SK-N-SH treated with all-trans-retinoic acid at 6 μM for 48 hours (cell line): ENCODE measurements at regions not wholly inside any gene's neighbourhood (a gene's known extent, or its start where the extent isn't known, plus 50 kb on each side); places are given as distances from the start of the nearest gene placed in this dataset.

Experiments used
- ATAC-seq: fragments of 200-7000 bp; cut with Tn5 transposase; 3 replicates; pipeline ENCODE4 v1.9.1; 2020; ENCODE audit warnings: mild to moderate bottlenecking, moderate library complexity
- ARNTL ChIP-seq: fragments of 450-650 bp; formaldehyde crosslinking; IDR thresholded peaks from 2 replicates; pipeline ENCODE4 v1.5.0; 2020; ENCODE audit warnings: low read depth, mild to moderate bottlenecking, moderate library complexity, borderline replicate concordance
- BACH2 ChIP-seq: fragments of 250-450 bp; sonication (Bioruptor Pico); IDR thresholded peaks from 2 replicates; pipeline ENCODE4 v1.9.0; 2021; ENCODE audit warnings: mild to moderate bottlenecking, borderline replicate concordance
- CSDC2 ChIP-seq: fragments of 250-450 bp; sonication (Bioruptor Pico); IDR thresholded peaks from 2 replicates; pipeline ENCODE4 v1.5.0; 2020; ENCODE audit warnings: mild to moderate bottlenecking, moderate library complexity
- ESRRG ChIP-seq: fragments of 250-450 bp; sonication (Bioruptor Pico); IDR thresholded peaks from 2 replicates; pipeline ENCODE4 v1.6.1; 2021; ENCODE audit warnings: mild to moderate bottlenecking
- GLIS3 ChIP-seq: fragments of 250-450 bp; sonication (Bioruptor Pico); IDR thresholded peaks from 2 replicates; pipeline ENCODE4 v1.5.0; 2020; ENCODE audit warnings: mild to moderate bottlenecking, moderate library complexity
- OSR1 ChIP-seq: fragments of 250-450 bp; sonication (Bioruptor Pico); IDR thresholded peaks from 2 replicates; pipeline ENCODE4 v1.8.0; 2022; ENCODE audit warnings: moderate library complexity, mild to moderate bottlenecking, inconsistent platforms
- PPARA ChIP-seq: fragments of 250-450 bp; sonication (Bioruptor Pico); IDR thresholded peaks from 2 replicates; pipeline ENCODE4 v1.5.0; 2020; ENCODE audit warnings: mild to moderate bottlenecking, borderline replicate concordance
- RARB ChIP-seq: fragments of 250-450 bp; sonication (Bioruptor Pico); IDR thresholded peaks from 2 replicates; pipeline ENCODE4 v1.8.0; 2021; ENCODE audit warnings: mild to moderate bottlenecking, moderate library complexity
- SNAI2 ChIP-seq: fragments of 250-450 bp; sonication (Bioruptor Pico); IDR thresholded peaks from 2 replicates; pipeline ENCODE4 v1.5.0; 2020; ENCODE audit warnings: mild to moderate bottlenecking, moderate library complexity
- TCF4 ChIP-seq: fragments of 250-450 bp; sonication (Bioruptor Pico); IDR thresholded peaks from 2 replicates; pipeline ENCODE4 v1.8.0; 2021; ENCODE audit warnings: mild to moderate bottlenecking, moderate library complexity, borderline replicate concordance
- TOX ChIP-seq: fragments of 250-450 bp; sonication (Bioruptor Pico); IDR thresholded peaks from 2 replicates; pipeline ENCODE4 v1.8.0; 2021; ENCODE audit warnings: mild to moderate bottlenecking, moderate library complexity, borderline replicate concordance
- ZC3H10 ChIP-seq: fragments of 250-450 bp; sonication (Bioruptor Pico); IDR thresholded peaks from 2 replicates; pipeline ENCODE4 v1.5.1; 2021; ENCODE audit warnings: mild to moderate bottlenecking, moderate library complexity
- ZFP3 ChIP-seq: fragments of 250-450 bp; sonication (Bioruptor Pico); IDR thresholded peaks from 2 replicates; pipeline ENCODE4 v1.5.0; 2020; ENCODE audit warnings: mild to moderate bottlenecking, moderate library complexity
- ZFP30 ChIP-seq: fragments of 450-650 bp; formaldehyde crosslinking; IDR thresholded peaks from 2 replicates; pipeline ENCODE4 v1.5.0; 2022; ENCODE audit warnings: mild to moderate bottlenecking, moderate library complexity
- ZNF565 ChIP-seq: fragments of 450-650 bp; formaldehyde crosslinking; conservative IDR thresholded peaks from 2 replicates; pipeline ENCODE4 v1.5.0; 2020; ENCODE audit warnings: low read depth, mild to moderate bottlenecking, moderate library complexity
- ZNF70 ChIP-seq: fragments of 450-650 bp; formaldehyde crosslinking; IDR thresholded peaks from 2 replicates; pipeline ENCODE4 v1.5.0; 2020; ENCODE audit warnings: mild to moderate bottlenecking, moderate library complexity
- ZNF8 ChIP-seq: fragments of 450-650 bp; formaldehyde crosslinking; IDR thresholded peaks from 2 replicates; pipeline ENCODE4 v1.5.0; 2020; ENCODE audit warnings: mild to moderate bottlenecking, moderate library complexity
- TF ChIP-seq, protein P1 (sequence below): fragments of 250-450 bp; sonication (Bioruptor Pico); IDR thresholded peaks from 2 replicates; pipeline ENCODE4 v1.8.0; 2021; ENCODE audit warnings: low read depth, mild to moderate bottlenecking, moderate library complexity, borderline replicate concordance
- TF ChIP-seq, protein P2 (sequence below): fragments of 250-450 bp; sonication (Bioruptor Pico); IDR thresholded peaks from 2 replicates; pipeline ENCODE4 v1.5.1; 2020; ENCODE audit warnings: low read depth, mild to moderate bottlenecking, moderate library complexity
- TF ChIP-seq, protein P3 (sequence below): fragments of 250-450 bp; sonication (Bioruptor Pico); IDR thresholded peaks from 2 replicates; pipeline ENCODE4 v1.8.0; 2020; ENCODE audit warnings: mild to moderate bottlenecking, moderate library complexity, borderline replicate concordance
- TF ChIP-seq, protein P4 (sequence below): fragments of 250-450 bp; sonication (Bioruptor Pico); IDR thresholded peaks from 2 replicates; pipeline ENCODE4 v1.5.1; 2021; ENCODE audit warnings: mild to moderate bottlenecking, moderate library complexity

DNA sequence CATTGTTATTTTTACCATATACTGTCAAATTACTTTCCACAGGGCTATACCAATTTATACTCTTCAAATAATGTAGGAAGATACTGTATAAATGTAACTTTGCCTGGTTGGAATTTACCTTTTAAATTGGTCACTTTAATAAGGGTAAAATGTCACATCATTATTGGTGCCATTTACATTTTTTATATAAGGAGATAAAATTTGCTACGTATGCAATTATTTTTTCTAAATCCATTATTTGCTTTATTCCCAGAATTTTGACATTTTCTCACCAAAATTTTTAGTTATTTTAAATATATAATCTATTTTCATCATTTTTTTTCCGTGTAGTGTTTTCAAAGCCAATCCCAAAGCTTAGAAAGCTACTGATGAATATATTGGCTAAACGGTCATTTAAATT lies 664.7 kb downstream of the KCNJ2 start (continued):
- TF ChIP-seq, protein P1, sequence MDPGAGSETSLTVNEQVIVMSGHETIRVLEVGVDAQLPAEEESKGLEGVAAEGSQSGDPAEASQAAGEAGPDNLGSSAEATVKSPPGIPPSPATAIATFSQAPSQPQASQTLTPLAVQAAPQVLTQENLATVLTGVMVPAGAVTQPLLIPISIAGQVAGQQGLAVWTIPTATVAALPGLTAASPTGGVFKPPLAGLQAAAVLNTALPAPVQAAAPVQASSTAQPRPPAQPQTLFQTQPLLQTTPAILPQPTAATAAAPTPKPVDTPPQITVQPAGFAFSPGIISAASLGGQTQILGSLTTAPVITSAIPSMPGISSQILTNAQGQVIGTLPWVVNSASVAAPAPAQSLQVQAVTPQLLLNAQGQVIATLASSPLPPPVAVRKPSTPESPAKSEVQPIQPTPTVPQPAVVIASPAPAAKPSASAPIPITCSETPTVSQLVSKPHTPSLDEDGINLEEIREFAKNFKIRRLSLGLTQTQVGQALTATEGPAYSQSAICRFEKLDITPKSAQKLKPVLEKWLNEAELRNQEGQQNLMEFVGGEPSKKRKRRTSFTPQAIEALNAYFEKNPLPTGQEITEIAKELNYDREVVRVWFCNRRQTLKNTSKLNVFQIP (CRISPR knock-in tag): no peak
- TF ChIP-seq CSDC2 (CRISPR knock-in tag) (no peak), TCF4 (no peak), PPARA (CRISPR knock-in tag) (no peak), ZFP3 (no peak), TOX (no peak)

DNA sequence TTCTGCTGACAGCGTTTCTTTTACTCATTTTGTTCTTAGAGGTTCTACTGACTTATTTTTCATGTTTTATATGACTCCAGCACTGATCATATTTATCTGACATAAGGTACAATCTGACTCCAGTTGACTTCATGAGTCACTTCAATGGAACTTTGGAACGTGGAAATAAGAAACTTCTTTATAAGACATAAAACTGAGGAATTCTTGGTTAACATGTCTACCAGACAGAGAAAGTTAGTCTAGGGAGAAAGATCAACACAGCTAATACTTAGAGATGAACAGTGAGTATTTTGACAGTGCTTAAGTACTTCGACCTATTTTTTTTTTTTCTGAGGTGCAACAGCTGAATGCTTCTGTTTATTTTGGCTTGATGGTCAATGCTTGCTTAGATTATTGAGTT lies 679.5 kb downstream of the KCNJ2 start:
- peak; percentile 88 for ATAC-seq
- peak; percentile 24; the same call in 1 of the 2 replicates for TF ChIP-seq TOX
- no peak for TF ChIP-seq TCF4
- TF ChIP-seq ESRRG (CRISPR knock-in tag): no peak
- TF ChIP-seq GLIS3 (CRISPR knock-in tag): no peak
- TF ChIP-seq, all 23 proteins: peak for 1

DNA sequence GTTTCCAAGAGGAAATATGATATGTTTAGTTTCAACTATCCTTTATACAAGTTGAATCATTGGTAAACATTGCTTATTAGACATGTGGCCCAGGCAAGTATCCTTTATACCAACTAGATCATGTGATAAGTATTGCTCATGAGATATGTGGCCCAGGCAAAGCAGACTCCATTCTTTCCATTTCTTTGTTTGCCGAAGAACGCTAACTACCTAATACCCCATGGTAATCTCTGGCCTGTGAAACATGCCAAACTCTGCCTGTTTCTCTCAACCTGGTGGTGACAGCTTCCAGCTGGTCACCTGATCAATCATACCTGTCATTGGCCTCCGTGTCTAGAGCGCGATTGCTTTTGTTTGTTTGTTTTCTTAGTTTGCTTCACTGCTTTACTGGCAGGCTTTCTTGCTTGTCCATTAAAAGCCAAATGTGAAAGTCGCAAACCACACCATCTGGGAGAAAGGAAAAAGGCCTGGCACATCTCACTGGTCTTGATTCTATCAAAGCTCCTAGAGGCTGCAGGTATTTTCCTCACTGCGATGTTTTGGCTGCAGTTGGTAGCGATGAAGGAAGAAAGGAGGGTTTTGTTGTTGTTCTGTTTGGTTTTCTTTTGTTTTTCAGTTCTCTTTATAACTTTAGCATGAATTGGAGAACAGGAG lies 686.2 kb downstream of the KCNJ2 start:
- TF ChIP-seq ZFP30: no peak
- TF ChIP-seq, protein P2, sequence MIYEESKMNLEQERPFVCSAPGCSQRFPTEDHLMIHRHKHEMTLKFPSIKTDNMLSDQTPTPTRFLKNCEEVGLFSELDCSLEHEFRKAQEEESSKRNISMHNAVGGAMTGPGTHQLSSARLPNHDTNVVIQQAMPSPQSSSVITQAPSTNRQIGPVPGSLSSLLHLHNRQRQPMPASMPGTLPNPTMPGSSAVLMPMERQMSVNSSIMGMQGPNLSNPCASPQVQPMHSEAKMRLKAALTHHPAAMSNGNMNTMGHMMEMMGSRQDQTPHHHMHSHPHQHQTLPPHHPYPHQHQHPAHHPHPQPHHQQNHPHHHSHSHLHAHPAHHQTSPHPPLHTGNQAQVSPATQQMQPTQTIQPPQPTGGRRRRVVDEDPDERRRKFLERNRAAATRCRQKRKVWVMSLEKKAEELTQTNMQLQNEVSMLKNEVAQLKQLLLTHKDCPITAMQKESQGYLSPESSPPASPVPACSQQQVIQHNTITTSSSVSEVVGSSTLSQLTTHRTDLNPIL (CRISPR knock-in tag): no peak
- TF ChIP-seq TCF4: no peak
- peak; percentile 54; the same call in 1 of the 2 replicates for TF ChIP-seq TOX
- peak; percentile 62 for ATAC-seq

DNA sequence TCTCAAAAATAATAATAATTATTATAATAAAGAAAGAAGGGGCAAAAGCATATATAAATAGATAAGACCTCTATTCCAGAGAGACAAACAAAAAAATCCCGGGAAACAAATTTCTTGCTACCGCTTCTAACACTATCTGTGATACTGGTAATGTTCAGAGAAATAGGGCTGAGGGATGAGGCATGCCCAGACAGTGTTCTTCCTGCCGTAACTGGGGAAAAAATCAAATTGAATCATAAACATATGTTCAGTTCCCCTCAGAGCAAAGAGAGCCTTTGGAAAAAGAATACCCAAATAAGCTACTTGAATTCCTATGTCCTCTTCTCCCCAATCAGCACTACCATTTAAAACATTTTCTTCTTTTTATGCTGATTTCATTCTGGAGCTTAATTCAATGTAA lies 688.0 kb downstream of the KCNJ2 start:
- TF ChIP-seq, protein P1 (CRISPR knock-in tag): no peak
- TF ChIP-seq ESRRG (CRISPR knock-in tag): no peak
- no peak for TF ChIP-seq ZNF8
- no peak for TF ChIP-seq TOX
- TF ChIP-seq BACH2 (CRISPR knock-in tag): no peak
- no peak for TF ChIP-seq GLIS3 (CRISPR knock-in tag)
- TF ChIP-seq, all 23 proteins: peak for 0
- no peak for ATAC-seq

DNA sequence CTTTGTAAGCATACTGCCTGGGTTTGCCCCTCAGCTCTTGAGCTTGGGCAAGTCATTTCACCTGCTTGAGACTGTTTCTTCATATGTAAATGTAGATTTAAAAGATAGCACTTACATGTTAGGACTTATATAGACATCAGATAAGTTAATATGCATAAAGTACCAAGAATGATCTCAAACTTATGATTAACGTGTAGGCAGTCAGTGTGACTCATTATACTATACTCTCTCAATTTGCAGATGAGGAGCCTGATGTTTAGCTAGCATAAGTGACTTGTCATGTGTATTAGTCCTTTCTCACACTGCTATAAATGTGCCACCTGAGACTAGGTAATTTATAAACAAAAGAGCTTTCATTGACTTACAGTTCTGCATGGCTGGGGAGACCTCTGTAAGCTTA lies 690.5 kb downstream of the KCNJ2 start:
- TF ChIP-seq TCF4: no peak
- TF ChIP-seq ZNF70 (CRISPR knock-in tag): no peak
- no peak for TF ChIP-seq ZFP3
- TF ChIP-seq, protein P3, sequence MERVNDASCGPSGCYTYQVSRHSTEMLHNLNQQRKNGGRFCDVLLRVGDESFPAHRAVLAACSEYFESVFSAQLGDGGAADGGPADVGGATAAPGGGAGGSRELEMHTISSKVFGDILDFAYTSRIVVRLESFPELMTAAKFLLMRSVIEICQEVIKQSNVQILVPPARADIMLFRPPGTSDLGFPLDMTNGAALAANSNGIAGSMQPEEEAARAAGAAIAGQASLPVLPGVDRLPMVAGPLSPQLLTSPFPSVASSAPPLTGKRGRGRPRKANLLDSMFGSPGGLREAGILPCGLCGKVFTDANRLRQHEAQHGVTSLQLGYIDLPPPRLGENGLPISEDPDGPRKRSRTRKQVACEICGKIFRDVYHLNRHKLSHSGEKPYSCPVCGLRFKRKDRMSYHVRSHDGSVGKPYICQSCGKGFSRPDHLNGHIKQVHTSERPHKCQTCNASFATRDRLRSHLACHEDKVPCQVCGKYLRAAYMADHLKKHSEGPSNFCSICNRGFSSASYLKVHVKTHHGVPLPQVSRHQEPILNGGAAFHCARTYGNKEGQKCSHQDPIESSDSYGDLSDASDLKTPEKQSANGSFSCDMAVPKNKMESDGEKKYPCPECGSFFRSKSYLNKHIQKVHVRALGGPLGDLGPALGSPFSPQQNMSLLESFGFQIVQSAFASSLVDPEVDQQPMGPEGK (CRISPR knock-in tag): no peak
- TF ChIP-seq, protein P1 (CRISPR knock-in tag): no peak
- no peak for TF ChIP-seq OSR1 (CRISPR knock-in tag)
- TF ChIP-seq TOX: no peak
- no peak for TF ChIP-seq PPARA (CRISPR knock-in tag)
- TF ChIP-seq ZFP30: no peak
- no peak for TF ChIP-seq ARNTL (CRISPR knock-in tag)
- TF ChIP-seq ESRRG (CRISPR knock-in tag): no peak
- no peak for TF ChIP-seq ZNF565 (CRISPR knock-in tag)
- TF ChIP-seq RARB: no peak
- no peak for TF ChIP-seq SNAI2 (CRISPR knock-in tag)
- TF ChIP-seq ZC3H10 (CRISPR knock-in tag): no peak
- TF ChIP-seq ZNF8: no peak
- no peak for TF ChIP-seq BACH2 (CRISPR knock-in tag)
- TF ChIP-seq, protein P2 (CRISPR knock-in tag): no peak
- TF ChIP-seq GLIS3 (CRISPR knock-in tag): no peak
- TF ChIP-seq, protein P4, sequence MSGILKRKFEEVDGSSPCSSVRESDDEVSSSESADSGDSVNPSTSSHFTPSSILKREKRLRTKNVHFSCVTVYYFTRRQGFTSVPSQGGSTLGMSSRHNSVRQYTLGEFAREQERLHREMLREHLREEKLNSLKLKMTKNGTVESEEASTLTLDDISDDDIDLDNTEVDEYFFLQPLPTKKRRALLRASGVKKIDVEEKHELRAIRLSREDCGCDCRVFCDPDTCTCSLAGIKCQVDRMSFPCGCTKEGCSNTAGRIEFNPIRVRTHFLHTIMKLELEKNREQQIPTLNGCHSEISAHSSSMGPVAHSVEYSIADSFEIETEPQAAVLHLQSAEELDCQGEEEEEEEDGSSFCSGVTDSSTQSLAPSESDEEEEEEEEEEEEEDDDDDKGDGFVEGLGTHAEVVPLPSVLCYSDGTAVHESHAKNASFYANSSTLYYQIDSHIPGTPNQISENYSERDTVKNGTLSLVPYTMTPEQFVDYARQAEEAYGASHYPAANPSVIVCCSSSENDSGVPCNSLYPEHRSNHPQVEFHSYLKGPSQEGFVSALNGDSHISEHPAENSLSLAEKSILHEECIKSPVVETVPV (CRISPR knock-in tag): no peak
- ATAC-seq: no peak
